ENCODE measurements at regions not wholly inside any gene's neighbourhood (a gene's known extent, or its start where the extent isn't known, plus 50 kb on each side); places are given as distances from the start of the nearest gene placed in this dataset.

DNA sequence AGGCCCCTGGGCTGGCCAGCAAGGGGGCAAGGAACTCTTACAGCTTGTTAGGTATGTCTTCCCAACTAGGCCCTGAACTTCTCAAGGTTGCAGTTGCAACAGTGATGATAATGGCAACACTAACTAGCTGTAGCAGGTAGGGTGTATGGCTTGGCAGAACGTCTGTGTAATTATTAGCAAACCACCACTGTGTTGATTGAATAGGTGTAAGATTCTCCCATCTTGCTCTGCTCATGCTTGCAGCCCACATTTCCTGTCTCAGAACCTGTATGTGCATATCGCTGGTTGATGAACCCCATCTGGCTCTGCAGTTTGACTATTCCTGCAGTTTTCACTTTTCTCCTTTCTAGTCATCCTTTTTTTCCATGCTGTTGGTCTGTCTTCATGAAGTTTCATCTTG, 178.8 kb downstream of the KATNAL1 start:
- in situ Hi-C loops (cut with MboI; ENCODE audit: low pct_ligation_motif_present in 1 of 4, low pct_unique_long_range_greater_than_20kb in 1 of 4, low sequenced_read_pairs in 3 of 4): loop anchor here (25.0 kb wide), 7 partner anchors 184 to 909 kb away; partner anchors contain the start of genes HMGB1 (in 3 of the 4), KATNAL1 (in 1 of the 4) and USPL1 (in 1 of the 4)
- no peak for DNase-seq
- no peak for TF ChIP-seq EP300 (IDR thresholded peaks at IDR 0.05; ENCODE audit: low read depth)
- no peak for TF ChIP-seq POLR2A (IDR thresholded peaks at IDR 0.05)
- TF ChIP-seq POLR2AphosphoS5 (IDR thresholded peaks at IDR 0.05): no peak
- TF ChIP-seq, protein P1, sequence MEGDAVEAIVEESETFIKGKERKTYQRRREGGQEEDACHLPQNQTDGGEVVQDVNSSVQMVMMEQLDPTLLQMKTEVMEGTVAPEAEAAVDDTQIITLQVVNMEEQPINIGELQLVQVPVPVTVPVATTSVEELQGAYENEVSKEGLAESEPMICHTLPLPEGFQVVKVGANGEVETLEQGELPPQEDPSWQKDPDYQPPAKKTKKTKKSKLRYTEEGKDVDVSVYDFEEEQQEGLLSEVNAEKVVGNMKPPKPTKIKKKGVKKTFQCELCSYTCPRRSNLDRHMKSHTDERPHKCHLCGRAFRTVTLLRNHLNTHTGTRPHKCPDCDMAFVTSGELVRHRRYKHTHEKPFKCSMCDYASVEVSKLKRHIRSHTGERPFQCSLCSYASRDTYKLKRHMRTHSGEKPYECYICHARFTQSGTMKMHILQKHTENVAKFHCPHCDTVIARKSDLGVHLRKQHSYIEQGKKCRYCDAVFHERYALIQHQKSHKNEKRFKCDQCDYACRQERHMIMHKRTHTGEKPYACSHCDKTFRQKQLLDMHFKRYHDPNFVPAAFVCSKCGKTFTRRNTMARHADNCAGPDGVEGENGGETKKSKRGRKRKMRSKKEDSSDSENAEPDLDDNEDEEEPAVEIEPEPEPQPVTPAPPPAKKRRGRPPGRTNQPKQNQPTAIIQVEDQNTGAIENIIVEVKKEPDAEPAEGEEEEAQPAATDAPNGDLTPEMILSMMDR (IDR thresholded peaks at IDR 0.05): no peak
- Histone ChIP-seq H3K27ac (no peak overlapping the region), H3K36me3 (no peaks in the 10 kb centered on the region), H3K4me1 (peaks cover 13 to 31% (median 16%) of the 10 kb centered on the region in 4 donors), H3K4me3 (no peak overlapping the region), H3K9me3 (no peaks in the 10 kb centered on the region), H3K27me3 (no peaks in the 10 kb centered on the region)
- intact Hi-C loops (cut with DNase I; ENCODE audit: low total_unique reads): loop anchor here (10.0 kb wide), 1 partner anchor 336 kb away; the partner anchor contains the start of gene HMGB1
- WGBS, 2 donors (ENCODE audit: low coverage in 1 of 2): 57 to 75% methylated on average over 1 to 2 of the region's 2 CpGs

DNA sequence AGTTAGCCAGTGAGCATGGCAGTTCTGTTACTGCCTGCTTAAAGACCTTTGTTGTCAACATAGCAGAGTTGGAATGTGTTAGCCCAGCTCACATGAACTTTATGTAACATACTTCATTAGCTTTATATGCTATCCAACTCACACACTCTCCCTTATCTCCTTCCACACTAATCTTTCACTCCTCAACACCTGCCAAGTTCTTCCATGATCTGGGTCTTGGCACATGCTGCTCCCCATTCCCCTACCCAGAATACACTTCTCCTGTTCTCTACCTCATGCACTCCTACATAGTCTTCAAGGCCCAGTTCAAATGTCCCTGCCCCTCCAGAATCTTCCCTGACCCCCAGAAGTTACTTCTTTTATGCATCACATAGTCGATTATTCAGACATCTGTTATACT, 179.3 kb downstream of the KATNAL1 start:
- Histone ChIP-seq H3K27ac (no peak overlapping the region), H3K36me3 (no peaks in the 10 kb centered on the region), H3K4me3 (no peak overlapping the region), H3K27me3 (no peaks in the 10 kb centered on the region), H3K4me1 (peaks cover 8 to 26% (median 14%) of the 10 kb centered on the region in 4 donors), H3K9me3 (no peaks in the 10 kb centered on the region)
- intact Hi-C loops (cut with DNase I; ENCODE audit: low total_unique reads) (loop anchor here (10.0 kb wide), 1 partner anchor 337 kb away; the partner anchor contains the start of gene HMGB1), in situ Hi-C loops (cut with MboI; ENCODE audit: low pct_ligation_motif_present in 1 of 4, low pct_unique_long_range_greater_than_20kb in 1 of 4, low sequenced_read_pairs in 3 of 4) (loop anchor here (25.0 kb wide), 7 partner anchors 184 to 909 kb away; partner anchors contain the start of genes HMGB1 (in 3 of the 4), KATNAL1 (in 1 of the 4) and USPL1 (in 1 of the 4))
- WGBS, 2 donors (ENCODE audit: low coverage in 1 of 2): 88 to 93% methylated on average over 1 of the region's 1 CpG
- no peak for TF ChIP-seq POLR2AphosphoS5 (IDR thresholded peaks at IDR 0.05)
- no peak for TF ChIP-seq EP300 (IDR thresholded peaks at IDR 0.05; ENCODE audit: low read depth)
- TF ChIP-seq POLR2A (IDR thresholded peaks at IDR 0.05): no peak
- TF ChIP-seq, protein P1 (IDR thresholded peaks at IDR 0.05): no peak
- no peak for DNase-seq

DNA sequence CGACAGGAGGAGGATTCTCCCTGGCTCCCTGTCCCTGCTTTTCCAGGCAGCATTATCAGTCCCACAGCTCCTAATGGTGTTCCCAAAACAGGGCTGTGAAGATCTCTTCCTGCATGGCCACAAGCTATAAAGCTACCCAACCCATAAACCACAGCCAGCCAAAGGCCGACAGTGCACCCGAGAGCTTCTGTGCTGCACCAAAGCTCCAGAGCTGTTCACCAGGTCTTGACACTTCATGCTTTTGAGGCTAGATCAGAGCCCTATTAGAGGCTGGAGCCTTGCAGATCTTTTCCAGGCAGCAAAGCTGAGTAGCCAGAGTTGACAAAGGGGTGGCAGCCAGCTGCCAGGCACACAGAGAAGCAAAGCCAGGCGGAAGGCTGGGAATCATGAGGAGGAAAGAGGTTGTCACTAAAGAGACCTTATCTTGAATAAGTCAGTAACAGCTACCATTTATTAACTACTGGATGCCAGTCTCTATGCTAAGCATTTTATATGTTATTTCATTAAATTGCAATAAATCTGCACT, 180.4 kb downstream of the KATNAL1 start:
- 60 to 82% methylated on average over 1 to 4 of the region's 4 CpGs for WGBS, 2 donors (ENCODE audit: low coverage in 1 of 2)
- Histone ChIP-seq H3K4me3 (no peak overlapping the region), H3K9me3 (no peaks in the 10 kb centered on the region), H3K27me3 (no peaks in the 10 kb centered on the region), H3K4me1 (peaks cover 0 to 17% (median 9%) of the 10 kb centered on the region in 4 donors), H3K27ac (peak overlapping the region; percentile 59 to 78 (median 68)), H3K36me3 (no peaks in the 10 kb centered on the region)
- no peak for DNase-seq
- intact Hi-C loops (cut with DNase I; ENCODE audit: low total_unique reads): loop anchor here (10.0 kb wide), 1 partner anchor 338 kb away; the partner anchor contains the start of gene HMGB1
- no peak for TF ChIP-seq POLR2A (IDR thresholded peaks at IDR 0.05)
- TF ChIP-seq, protein P1 (IDR thresholded peaks at IDR 0.05): no peak
- TF ChIP-seq POLR2AphosphoS5 (IDR thresholded peaks at IDR 0.05): no peak
- no peak for TF ChIP-seq EP300 (IDR thresholded peaks at IDR 0.05; ENCODE audit: low read depth)
- in situ Hi-C loops (cut with MboI; ENCODE audit: low pct_ligation_motif_present in 1 of 4, low pct_unique_long_range_greater_than_20kb in 1 of 4, low sequenced_read_pairs in 3 of 4): loop anchor here (25.0 kb wide), 7 partner anchors 185 to 910 kb away; partner anchors contain the start of genes HMGB1 (in 3 of the 4), KATNAL1 (in 1 of the 4) and USPL1 (in 1 of the 4)

DNA sequence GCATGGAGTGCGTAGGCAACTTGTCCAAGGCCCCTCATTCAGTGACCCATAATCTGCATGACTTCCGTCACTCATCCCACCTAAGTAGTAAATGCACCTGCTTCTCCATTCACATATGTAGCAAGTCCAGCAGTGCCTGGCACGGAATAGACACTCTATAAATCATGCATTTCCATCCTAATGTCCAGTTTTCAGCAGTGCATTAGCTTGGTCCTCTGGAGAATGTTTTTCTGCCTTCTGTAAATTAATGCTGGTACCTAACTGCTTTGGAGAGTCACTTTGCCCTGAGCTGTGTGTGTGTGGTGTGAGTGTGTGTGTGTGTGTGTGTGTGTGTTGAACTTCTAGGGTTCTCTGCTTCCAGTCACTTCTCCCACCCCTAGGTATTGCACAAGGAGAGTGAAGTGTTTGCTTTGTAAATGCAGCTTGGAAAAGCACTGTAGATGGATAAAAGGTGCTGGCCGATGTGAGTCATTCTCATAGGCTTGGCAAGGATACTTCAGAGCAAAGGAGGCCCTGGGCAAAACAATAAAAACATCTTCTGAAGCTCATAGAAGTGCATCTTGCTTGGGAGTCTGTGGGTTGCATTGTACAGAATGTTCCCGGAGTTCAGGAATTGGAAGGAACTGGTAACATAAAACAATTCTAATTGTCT, 181.8 kb downstream of the KATNAL1 start:
- no peak for DNase-seq
- 19 to 39% methylated on average over 4 to 5 of the region's 5 CpGs for WGBS, 2 donors (ENCODE audit: low coverage in 1 of 2)
- H3K36me3 ChIP-seq: no peaks in the 10 kb centered on the region
- H3K4me1 ChIP-seq: peaks cover 0 to 17% (median 9%) of the 10 kb centered on the region in 4 donors
- H3K27ac ChIP-seq: peak overlapping the region in 3 of 4 donors; percentile 59 to 78 (median 72)
- H3K4me3 ChIP-seq: no peak overlapping the region
- in situ Hi-C loops (cut with MboI; ENCODE audit: low pct_ligation_motif_present in 1 of 4, low pct_unique_long_range_greater_than_20kb in 1 of 4, low sequenced_read_pairs in 3 of 4): loop anchor here (25.0 kb wide), 7 partner anchors 187 to 912 kb away; partner anchors contain the start of genes HMGB1 (in 3 of the 4), KATNAL1 (in 1 of the 4) and USPL1 (in 1 of the 4)
- intact Hi-C loops (cut with DNase I; ENCODE audit: low total_unique reads): loop anchor here (10.0 kb wide), 1 partner anchor 339 kb away; the partner anchor contains the start of gene HMGB1
- H3K9me3 ChIP-seq: no peaks in the 10 kb centered on the region
- TF ChIP-seq, protein P1 (IDR thresholded peaks at IDR 0.05): no peak
- no peak for TF ChIP-seq POLR2A (IDR thresholded peaks at IDR 0.05)
- TF ChIP-seq EP300 (IDR thresholded peaks at IDR 0.05; ENCODE audit: low read depth): peak; percentile 61
- peak; percentile 45 to 72 (median 65) for TF ChIP-seq POLR2AphosphoS5 (IDR thresholded peaks at IDR 0.05)
- H3K27me3 ChIP-seq: no peaks in the 10 kb centered on the region

All from transverse colon (tissue), 4 donors.